Activated B cell treated with CpG ODN at 0.5 μM for 24 hours (primary cell): ENCODE measurements at regions not wholly inside any gene's neighbourhood (a gene's known extent, or its start where the extent isn't known, plus 50 kb on each side); places are given as distances from the start of the nearest gene placed in this dataset.

Source experiments
- ATAC-seq: fragments of 200-7000 bp; cut with Tn5 transposase; one replicate; pipeline ENCODE4 v1.10.0; 2021; ENCODE audit warnings: low read depth, mild to moderate bottlenecking, moderate library complexity
- CTCF ChIA-PET: fragments of 350-600 bp; sonication (Branson Sonifier 250); formaldehyde crosslinking; loops from one replicate; lab custom pipeline; 2021; ENCODE audit warnings: antibody characterized with exemption; lab: Charles Lee
- POLR2A ChIA-PET: fragments of 350-600 bp; sonication (Branson Sonifier 250); formaldehyde crosslinking; loops from one replicate; lab custom pipeline; 2021; ENCODE audit warnings: antibody characterized with exemption; lab: Charles Lee
- DNase-seq: peaks from one replicate; pipeline ENCODE4 v3.0.0; 2022
- H3K27ac Mint-ChIP-seq: one replicate; pipeline ENCODE4 v1.8.0; 2020; ENCODE audit warnings: mixed read lengths
- H3K27me3 Mint-ChIP-seq: one replicate; pipeline ENCODE4 v1.8.0; 2021; ENCODE audit warnings: mixed read lengths
- H3K36me3 Mint-ChIP-seq: one replicate; pipeline ENCODE4 v1.8.0; 2021; ENCODE audit warnings: low read depth, mixed read lengths
- H3K4me1 Mint-ChIP-seq: one replicate; pipeline ENCODE4 v1.8.0; 2021; ENCODE audit warnings: mixed read lengths
- H3K4me3 Mint-ChIP-seq: one replicate; pipeline ENCODE4 v1.8.0; 2020; ENCODE audit warnings: mild to moderate bottlenecking, mixed read lengths
- H3K9me3 Mint-ChIP-seq: one replicate; pipeline ENCODE4 v1.8.0; 2020; ENCODE audit warnings: mixed read lengths
- intact Hi-C: fragments of 100-400 bp; cut with micrococcal nuclease; formaldehyde crosslinking; loops from one replicate; pipeline ENCODE4 v1.15.1; 2024
- TF ChIP-seq, protein P1 (sequence below): fragments of 200-600 bp; IDR thresholded peaks from one replicate; pipeline ENCODE4 v1.8.0; 2022; ENCODE audit warnings: antibody characterized with exemption, mild to moderate bottlenecking

DNA sequence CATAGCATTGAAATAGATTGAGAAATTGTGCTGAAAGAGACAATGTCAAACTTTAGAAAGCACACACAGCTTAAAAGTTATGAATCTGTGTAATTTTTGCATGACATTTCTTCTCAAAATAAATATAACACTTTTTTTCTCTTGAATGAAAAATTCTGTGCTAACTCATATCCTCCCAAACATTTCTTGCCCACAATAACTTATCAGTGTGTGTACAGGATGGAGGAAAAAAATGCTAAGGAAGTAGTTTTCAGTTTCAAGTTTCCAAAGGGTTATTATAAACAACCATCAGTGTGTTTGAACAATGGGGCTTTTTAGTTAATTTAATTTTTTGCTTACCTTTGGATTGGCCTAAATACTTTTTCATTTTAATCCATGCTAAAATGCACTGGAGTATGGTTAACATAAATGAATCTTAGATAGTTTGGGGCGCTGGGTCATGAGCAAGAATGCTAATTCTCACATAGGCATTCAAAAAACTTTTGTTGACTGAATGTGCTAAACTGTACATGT is 82.9 kb upstream of the ARHGAP20 start:
- Mint-ChIP-seq H3K9me3 (no peaks in the 10 kb centered on the region), H3K4me1 (peaks cover 17% of the 10 kb centered on the region), H3K27ac (no peak overlapping the region), H3K4me3 (no peak overlapping the region), H3K27me3 (peaks cover 4% of the 10 kb centered on the region), H3K36me3 (no peaks in the 10 kb centered on the region)
- ATAC-seq (no peak), DNase-seq (no peak)
- TF ChIP-seq, protein P1, sequence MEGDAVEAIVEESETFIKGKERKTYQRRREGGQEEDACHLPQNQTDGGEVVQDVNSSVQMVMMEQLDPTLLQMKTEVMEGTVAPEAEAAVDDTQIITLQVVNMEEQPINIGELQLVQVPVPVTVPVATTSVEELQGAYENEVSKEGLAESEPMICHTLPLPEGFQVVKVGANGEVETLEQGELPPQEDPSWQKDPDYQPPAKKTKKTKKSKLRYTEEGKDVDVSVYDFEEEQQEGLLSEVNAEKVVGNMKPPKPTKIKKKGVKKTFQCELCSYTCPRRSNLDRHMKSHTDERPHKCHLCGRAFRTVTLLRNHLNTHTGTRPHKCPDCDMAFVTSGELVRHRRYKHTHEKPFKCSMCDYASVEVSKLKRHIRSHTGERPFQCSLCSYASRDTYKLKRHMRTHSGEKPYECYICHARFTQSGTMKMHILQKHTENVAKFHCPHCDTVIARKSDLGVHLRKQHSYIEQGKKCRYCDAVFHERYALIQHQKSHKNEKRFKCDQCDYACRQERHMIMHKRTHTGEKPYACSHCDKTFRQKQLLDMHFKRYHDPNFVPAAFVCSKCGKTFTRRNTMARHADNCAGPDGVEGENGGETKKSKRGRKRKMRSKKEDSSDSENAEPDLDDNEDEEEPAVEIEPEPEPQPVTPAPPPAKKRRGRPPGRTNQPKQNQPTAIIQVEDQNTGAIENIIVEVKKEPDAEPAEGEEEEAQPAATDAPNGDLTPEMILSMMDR, result no peak
- ChIA-PET CTCF (no interaction called here), POLR2A (no interaction called here)
- intact Hi-C loops, result loop anchor here (10.0 kb wide), 1 partner anchor 440 kb away; no protein-coding TSS in a partner anchor

- no peak for ATAC-seq
- POLR2A ChIA-PET, result no interaction called here
- Mint-ChIP-seq H3K36me3 (no peaks in the 10 kb centered on the region), H3K4me1 (peaks cover 15% of the 10 kb centered on the region), H3K27me3 (peaks cover 4% of the 10 kb centered on the region), H3K27ac (no peak overlapping the region), H3K4me3 (no peak overlapping the region), H3K9me3 (no peaks in the 10 kb centered on the region)
- CTCF ChIA-PET, result interaction anchor here (1.0 kb wide), 1 partner anchor 9 kb away, joined by 3 read pairs; no protein-coding TSS in a partner anchor
- DNase-seq, result no peak
- TF ChIP-seq, protein P1, result no peak
- intact Hi-C loops, result loop anchor here (10.0 kb wide), 1 partner anchor 441 kb away; no protein-coding TSS in a partner anchor
Measured at GRCh38 chr11:110793556-110793955, 81.3 kb upstream of the ARHGAP20 start.

DNA sequence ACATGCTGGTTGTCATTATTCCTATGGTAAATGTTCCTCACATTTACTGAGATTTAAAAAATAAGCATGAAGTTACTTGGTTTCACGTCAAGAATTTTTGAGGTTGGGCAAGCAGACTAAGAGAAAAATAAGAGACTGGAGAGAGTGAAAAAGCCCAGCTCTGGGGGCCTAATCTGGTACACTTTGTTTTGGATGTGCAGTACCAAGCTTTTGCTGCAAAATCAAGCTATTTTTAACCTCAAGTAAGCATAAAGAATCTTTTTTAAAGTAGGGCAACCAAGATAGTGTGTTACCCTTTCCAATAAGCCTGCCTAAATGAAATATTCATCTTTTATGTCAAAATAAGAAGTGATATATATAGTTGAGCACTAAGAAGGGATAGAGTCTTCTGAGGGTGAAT is 79.4 kb upstream of the ARHGAP20 start:
- TF ChIP-seq, protein P1, result no peak
- POLR2A ChIA-PET, result no interaction called here
- ATAC-seq (no peak), DNase-seq (no peak)
- Mint-ChIP-seq H3K4me3 (no peak overlapping the region), H3K9me3 (no peaks in the 10 kb centered on the region), H3K4me1 (no peaks in the 10 kb centered on the region), H3K36me3 (no peaks in the 10 kb centered on the region), H3K27ac (no peak overlapping the region), H3K27me3 (peaks cover 2% of the 10 kb centered on the region)
- CTCF ChIA-PET, result no interaction called here
- intact Hi-C loops, result loop anchor here (10.0 kb wide), 1 partner anchor 443 kb away; no protein-coding TSS in a partner anchor

GRCh38 chr11:110787680-110788079 is 75.4 kb upstream of the ARHGAP20 start:
- POLR2A ChIA-PET, result no interaction called here

GRCh38 chr11:110786226-110786902 is 74.1 kb upstream of the ARHGAP20 start:
- Mint-ChIP-seq H3K9me3 (peaks cover 12% of the 10 kb centered on the region), H3K27me3 (no peaks in the 10 kb centered on the region), H3K4me1 (no peaks in the 10 kb centered on the region), H3K36me3 (peaks cover 5% of the 10 kb centered on the region), H3K27ac (no peak overlapping the region), H3K4me3 (no peak overlapping the region)
- DNase-seq (no peak), ATAC-seq (no peak)
- ChIA-PET POLR2A (no interaction called here), CTCF (no interaction called here)
- TF ChIP-seq, protein P1, result no peak
- intact Hi-C loops, result no loop called here

More at GRCh38 chr11:110787680-110788079, 75.4 kb upstream of the ARHGAP20 start:
- CTCF ChIA-PET, result no interaction called here
- ATAC-seq, result no peak
- Mint-ChIP-seq H3K27me3 (peaks cover under 1% of the 10 kb centered on the region), H3K4me1 (no peaks in the 10 kb centered on the region), H3K27ac (no peak overlapping the region), H3K9me3 (peaks cover 12% of the 10 kb centered on the region), H3K4me3 (no peak overlapping the region), H3K36me3 (peaks cover 5% of the 10 kb centered on the region)
- no peak for DNase-seq
- TF ChIP-seq, protein P1, result no peak
- intact Hi-C loops, result no loop called here
